ENCODE measurements at regions not wholly inside any gene's neighbourhood (a gene's known extent, or its start where the extent isn't known, plus 50 kb on each side); places are given as distances from the start of the nearest gene placed in this dataset.
"Not testable (repeated sequence)": the region's sequence is repeated elsewhere in the genome, so short reads cannot be mapped to it uniquely, and the experiment has no call there.

GRCh38 chr12:131443019-131444000 is 267.6 kb upstream of the SFSWAP start:
- DNase-seq, result no peak

DNA sequence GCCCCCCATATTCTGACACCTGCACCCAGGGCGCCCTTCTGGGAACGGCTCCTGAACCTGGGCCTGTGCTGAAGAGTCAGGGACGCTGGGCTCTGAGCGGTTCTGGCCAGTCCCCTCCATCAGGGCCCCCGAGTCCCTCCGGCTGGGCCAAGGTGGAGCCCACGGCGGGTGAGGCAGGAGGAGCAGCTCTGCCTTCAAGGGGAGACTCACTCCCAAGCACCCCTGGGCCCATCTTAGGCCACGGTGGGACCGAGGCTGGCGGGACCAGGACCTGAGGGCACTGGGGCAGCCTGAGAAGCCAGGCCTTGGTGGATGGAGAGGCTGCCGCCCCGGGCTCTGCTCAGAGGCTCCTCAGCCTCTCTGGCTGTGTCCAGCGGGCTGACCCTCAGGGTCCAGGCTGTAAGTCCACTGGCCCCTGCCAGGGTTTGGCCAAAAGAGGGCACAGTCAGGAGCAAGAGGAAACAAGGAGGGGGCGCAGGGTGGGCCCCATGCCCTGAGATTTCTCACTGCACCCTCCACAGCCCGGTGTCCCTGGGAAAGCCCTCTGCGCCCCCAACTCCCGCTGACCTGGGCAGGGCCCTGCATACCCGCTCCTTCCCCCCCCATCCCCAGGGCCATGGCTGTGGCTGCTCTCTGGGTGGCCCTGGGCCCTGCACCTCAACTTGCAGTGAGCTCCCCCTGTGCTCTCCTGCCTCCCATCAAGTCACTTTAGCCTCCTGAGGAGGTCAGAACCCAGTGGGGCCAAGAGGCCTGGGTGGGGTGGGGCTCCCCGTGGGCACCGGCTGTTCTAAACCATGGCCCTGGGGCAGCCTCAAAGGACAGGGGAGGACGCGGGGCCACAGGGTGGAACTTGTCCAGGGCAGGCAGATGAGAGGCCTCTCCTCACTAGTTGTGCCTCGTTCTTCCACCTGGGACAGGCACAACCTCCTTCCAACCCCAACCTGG is 266.4 kb upstream of the SFSWAP start:
- no peak for DNase-seq

DNA sequence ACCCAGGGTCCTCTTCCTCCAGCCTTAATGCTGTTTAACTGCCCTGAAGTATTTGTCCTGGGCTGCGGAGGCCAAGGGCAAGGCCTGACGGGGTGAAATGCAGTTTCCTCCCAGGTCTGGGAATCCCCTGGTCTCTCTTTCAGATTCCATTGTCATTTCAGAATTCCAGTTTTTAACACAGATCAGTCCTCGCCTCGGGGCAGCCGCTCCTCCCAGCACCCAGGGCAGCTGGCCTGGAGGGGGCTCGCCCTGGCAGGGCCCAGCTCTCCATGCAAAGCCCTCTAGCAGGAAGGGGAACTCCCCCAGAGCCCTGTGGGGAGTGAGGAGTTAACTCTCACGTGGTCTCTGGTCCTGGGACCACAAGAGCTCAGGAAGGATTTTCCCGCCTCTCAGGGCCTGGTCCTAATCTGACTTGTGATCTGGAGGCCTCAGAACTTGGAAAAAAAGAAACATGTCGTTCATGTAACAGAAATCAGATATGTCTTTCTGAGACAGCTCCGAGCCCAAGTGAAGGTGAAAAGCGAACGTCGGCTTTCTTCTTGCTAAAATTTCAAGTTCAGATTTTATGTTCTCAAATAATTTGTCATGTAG is 265.6 kb upstream of the SFSWAP start:
- no peak for DNase-seq

- DNase-seq, result no peak
These were observed 265.1 kb upstream of the SFSWAP start for GRCh38 chr12:131445795-131446194.

GRCh38 chr12:131447636-131448035 is 263.3 kb upstream of the SFSWAP start:
- DNase-seq, result not testable (repeated sequence)

GRCh38 chr12:131448254-131448795 is 262.6 kb upstream of the SFSWAP start:
- no peak for DNase-seq

- DNase-seq, result no peak
These were observed 261.9 kb upstream of the SFSWAP start for GRCh38 chr12:131449027-131449426.

DNA sequence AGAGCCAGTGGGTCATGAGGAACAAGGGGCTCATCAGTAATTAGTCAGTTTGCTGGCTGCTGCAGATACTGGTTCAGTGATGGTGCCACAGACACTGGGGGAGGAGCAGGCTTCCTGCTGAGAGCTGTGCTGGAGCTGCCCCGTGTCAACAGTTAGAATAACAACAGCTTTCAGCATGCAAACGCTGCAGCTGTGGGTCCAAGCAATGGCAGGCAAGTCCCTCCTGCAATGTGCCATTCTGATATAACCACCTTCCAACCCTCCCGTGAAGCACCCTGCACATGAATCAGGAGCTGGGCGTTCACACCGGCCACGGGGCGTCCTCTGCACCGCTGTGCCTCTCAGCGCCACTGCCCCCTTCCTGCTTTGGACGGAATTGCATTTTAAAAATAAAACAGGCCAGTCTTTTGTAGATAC is 258.4 kb upstream of the SFSWAP start:
- DNase-seq, result no peak

DNA sequence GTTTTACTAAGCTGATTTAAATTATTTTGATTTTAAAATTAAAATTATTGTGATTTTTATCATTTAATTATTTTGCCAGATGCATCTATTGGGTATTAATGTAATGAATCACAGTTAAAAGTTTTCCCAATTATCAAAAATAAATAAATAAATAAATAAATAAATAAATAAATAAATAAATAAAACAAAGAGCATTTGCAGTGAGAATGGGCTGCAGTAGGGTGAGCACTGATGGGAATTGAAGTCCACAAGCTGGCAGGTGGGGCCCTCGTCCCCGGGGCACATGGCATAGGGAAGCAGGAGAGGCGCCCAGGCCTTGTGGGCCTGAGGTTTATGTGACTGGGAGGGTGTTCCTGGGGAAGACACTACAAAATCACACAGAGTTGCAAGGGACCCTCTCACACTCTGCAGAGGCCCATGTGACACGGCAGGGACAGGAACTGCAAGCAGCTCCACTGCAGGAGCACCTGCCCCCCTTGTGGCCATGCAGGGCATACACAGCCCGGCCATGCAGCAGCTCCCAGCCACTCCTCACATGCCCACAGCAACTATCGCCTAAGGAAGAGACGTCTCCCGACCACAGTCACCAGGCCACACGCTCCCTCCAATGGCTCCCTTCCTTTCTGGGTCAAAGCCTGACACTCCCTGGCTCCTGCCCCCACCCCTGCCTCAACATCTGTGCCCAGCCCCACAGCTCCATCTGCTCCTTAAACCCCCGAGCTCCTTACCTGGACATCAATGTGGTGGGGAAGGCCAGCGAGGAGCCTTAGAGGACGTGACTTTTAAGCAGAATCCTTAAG is 256.3 kb upstream of the SFSWAP start:
- peak; percentile 0 for DNase-seq

DNA sequence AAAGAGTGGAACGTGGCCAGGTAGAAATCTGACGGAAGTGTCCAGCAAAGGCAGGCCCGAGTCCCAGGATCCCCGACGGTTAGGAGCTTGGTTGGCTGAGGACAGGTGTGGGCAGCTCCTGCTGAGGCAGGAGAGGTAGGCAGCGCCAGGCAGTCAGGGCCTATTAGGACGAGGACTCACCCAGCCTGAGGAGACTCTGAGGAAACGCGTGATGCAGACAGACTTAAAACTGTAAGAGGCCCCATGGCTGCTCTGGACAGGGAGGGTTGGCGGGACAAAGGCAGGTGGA is 255.7 kb upstream of the SFSWAP start:
- DNase-seq, result no peak

GRCh38 chr12:131455581-131456110 is 255.2 kb upstream of the SFSWAP start:
- DNase-seq, result no peak

DNA sequence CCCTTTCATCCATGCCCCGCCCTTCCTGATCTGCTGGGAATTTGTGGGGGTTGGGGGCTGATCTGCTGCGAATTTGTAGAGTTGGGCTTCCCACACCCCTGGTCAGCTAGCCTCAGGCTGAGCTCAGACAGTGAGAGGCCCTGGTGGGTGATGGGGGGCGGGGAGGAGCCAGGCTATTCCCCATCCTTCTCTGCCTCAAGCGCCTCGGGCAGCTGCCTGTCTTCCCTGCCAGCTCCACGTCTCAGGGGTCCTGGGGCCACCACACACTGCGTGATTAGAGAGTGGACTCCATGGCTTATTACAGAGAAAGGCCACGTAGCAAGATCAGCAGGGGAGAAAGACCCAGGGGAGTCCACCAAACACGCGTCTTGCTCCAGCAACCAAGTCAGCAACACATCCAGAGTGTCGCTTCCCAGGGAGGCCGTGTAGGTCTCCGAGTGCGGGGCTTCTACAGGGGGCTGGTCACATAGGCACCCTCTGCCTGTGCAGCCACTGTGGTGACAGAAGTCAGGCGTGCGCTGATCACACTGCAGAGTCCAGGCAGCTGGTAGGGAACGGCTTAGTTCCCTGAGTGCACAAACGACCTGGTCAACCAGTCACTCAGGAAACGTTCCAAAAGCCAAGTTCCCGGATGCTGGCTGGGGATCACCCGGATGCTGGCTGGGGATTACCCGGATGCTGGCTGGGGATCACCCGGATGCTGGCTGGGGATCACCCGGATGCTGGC is 254.4 kb upstream of the SFSWAP start:
- no peak for DNase-seq

DNA sequence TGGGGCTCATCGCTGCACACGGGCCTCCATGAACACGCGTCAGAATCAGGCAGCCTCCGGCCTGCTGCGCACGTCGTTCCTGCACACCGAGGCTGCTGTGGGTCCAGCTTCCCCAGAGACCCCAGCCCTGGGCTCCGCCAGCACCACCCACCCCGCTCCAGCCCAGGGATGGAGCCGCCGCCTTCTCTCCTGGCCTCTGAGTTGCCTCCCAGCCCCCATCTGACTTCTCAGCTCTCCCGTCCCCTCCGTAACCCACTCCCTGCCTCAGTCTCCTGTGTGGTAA is 253.9 kb upstream of the SFSWAP start:
- no peak for DNase-seq

GRCh38 chr12:131457331-131458047 is 253.4 kb upstream of the SFSWAP start:
- DNase-seq, result no peak

DNA sequence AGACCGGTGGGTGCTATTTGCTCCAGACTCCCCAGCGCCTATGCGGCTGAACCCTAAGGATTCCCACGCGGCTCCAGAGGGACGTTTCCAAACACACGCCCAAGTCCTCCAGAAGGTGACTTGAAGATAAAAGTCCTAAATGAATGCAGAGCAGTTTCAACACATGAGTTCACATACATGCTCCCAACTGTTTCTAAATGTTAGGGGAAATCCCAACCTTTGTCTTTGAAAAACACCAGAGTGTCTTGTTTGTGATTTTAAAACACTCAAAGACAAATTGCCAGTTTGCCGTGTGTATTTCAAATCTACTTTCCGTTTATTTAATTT is 252.9 kb upstream of the SFSWAP start:
- no peak for DNase-seq

- DNase-seq, result no peak
These were observed 251.7 kb upstream of the SFSWAP start for GRCh38 chr12:131458931-131459772.

DNA sequence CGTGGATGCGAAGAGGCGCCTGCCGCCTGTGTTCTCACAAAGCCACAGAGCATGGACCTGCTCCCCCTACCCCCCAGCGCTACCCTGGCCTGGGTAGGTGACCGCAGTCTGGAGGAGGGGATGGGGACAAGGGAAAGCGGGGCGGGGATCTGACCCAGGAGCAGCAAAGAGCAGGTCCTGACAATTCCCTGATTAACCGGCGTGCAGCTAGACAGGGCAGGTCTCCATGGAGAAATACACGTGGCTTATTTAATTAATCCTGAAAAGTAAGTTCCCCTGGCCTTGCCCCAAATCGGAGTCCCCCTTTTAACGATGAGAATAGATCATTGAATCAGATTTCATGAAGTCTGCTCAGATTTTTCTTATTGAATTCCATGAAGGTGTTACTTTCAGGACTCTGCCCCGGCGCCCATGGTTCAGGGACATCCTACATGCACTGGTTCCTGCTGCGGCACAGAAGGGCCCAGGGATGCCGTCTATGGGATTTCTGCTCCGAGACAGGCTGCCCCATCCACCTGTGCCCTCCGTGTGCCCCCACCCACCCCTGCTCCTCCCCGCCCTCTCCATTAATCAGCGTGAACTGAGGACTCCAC is 251.0 kb upstream of the SFSWAP start:
- no peak for DNase-seq

DNA sequence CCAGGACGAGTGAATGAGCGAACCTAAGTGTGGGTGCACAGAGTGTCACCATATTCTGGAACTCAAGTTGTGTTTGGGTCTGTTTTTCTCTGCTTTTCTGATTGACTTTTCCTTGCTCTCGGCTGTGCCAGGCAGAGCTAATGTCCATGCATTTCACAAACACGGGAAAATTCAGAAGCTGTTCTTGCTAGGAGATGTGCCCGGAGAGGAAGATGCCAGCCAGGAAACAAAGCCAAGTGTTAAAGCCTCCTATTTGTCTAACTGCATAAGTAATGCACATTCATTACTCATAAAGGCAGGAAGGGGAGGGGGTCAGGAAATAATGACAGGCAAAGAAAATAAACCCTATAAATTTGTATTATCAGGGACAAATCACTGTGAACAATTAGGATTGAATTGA is 250.4 kb upstream of the SFSWAP start:
- no peak for DNase-seq

DNA sequence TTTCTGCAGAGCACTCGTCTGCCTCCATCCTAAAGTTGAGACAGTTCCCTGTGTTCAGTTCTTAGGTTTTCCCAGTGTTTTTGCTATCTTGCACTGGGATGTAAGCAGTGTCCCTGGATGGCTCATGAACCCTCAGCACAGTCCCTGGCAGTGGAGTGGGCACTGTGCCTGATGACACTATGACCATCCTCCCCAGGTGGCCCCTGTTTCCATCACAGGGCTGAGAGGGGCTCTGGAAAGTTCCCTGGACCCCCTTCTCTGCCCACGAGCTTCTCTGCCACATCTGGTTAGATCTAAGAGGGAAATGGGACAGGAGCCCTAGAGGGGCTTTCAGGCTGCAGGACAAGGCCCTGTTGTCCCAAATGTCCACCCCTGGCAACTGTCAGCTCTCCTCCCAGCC is 249.8 kb upstream of the SFSWAP start:
- no peak for DNase-seq

GRCh38 chr12:131463174-131463573 is 247.7 kb upstream of the SFSWAP start:
- no peak for DNase-seq
